ENCODE measurements at regions not wholly inside any gene's neighbourhood (a gene's known extent, or its start where the extent isn't known, plus 50 kb on each side); places are given as distances from the start of the nearest gene placed in this dataset.

DNA sequence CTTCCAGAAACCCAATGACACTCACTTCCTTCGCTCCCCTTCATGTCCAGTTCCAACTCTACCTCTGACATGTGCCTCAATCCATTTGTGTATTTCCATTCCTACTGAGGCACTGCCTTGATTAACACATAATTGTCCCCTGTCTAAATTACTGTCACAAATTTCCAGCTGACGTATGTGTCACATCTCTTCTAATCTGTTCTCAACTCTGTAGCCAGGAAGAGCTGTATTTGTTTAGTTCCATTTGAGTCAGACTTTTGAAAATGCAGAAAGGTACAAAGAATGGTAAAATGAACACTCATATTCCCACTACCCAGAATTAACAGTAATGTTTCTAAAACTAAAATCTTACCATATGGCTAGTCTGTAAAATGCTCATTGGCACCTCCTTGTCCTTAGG is 299.0 kb upstream of the GADL1 start:
- Histone ChIP-seq H3K27ac (no peak overlapping the region), H3K27me3 (no peaks in the 10 kb centered on the region), H3K4me3 (no peak overlapping the region), H3K36me3 (no peaks in the 10 kb centered on the region), H3K4me1 (no peaks in the 10 kb centered on the region), H3K9me3 (no peaks in the 10 kb centered on the region)
- WGBS, 5 donors, result 84 to 94% (median 89%) methylated on average over 2 of the region's 2 CpGs
- TF ChIP-seq CTCF (IDR thresholded peaks at IDR 0.05), result no peak
- TF ChIP-seq EP300 (IDR thresholded peaks at IDR 0.05), result no peak
- TF ChIP-seq POLR2A (IDR thresholded peaks at IDR 0.05), result no peak
- no peak for TF ChIP-seq POLR2AphosphoS5 (IDR thresholded peaks at IDR 0.05)
- DNase-seq, result no peak
- intact Hi-C loops (cut with DNase I; ENCODE audit: low total_unique reads), result no loop called here

DNA sequence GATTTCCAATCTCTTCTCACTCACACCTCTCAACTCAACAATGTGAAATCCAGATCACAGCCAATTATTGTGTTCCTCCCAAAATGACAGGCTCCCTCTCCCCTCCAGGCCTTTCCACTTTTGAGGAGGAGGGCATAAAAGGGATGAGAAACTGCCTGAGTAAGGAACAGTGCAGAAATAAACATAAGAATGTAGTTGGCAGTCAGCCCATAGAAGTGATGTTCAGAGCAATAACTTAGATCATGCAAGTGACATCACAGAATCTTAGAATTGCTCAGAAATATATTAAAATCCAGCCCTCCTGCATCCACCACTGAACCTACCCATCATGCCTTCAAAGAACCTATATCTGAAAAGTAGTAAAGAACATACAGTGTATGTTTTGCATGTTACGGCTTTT is 299.4 kb upstream of the GADL1 start:
- DNase-seq, result no peak
- no peaks in the 10 kb centered on the region for H3K4me1 ChIP-seq
- no peaks in the 10 kb centered on the region for H3K36me3 ChIP-seq
- H3K9me3 ChIP-seq, result no peaks in the 10 kb centered on the region
- no peaks in the 10 kb centered on the region for H3K27me3 ChIP-seq
- intact Hi-C loops (cut with DNase I; ENCODE audit: low total_unique reads), result no loop called here
- H3K27ac ChIP-seq, result no peak overlapping the region
- H3K4me3 ChIP-seq, result no peak overlapping the region
- WGBS, 5 donors, result 92 to 97% (median 95%) methylated on average over 1 of the region's 1 CpG
- TF ChIP-seq EP300 (IDR thresholded peaks at IDR 0.05), result no peak
- no peak for TF ChIP-seq CTCF (IDR thresholded peaks at IDR 0.05)
- TF ChIP-seq POLR2A (IDR thresholded peaks at IDR 0.05), result no peak
- no peak for TF ChIP-seq POLR2AphosphoS5 (IDR thresholded peaks at IDR 0.05)

DNA sequence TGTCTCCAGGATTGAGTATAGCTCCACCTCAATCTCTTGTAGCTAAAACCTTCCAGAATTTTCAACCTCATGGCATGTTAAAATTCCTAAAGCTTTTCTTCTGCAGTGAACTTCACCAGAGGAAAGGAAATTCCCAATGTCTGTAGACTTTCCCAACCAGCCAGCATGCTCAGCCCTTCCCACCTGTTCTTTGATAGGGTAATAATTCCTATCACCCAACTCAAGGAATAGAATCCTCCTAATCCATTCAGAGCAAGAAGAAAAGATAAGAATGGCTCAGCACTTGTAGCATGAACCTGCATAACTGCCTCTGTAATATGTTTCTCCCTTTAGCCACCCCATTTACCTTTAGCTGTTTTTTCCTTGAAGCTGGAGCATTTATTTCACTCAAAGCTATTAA is 301.8 kb upstream of the GADL1 start:
- Histone ChIP-seq H3K9me3 (no peaks in the 10 kb centered on the region), H3K36me3 (no peaks in the 10 kb centered on the region), H3K27me3 (no peaks in the 10 kb centered on the region), H3K4me1 (no peaks in the 10 kb centered on the region), H3K27ac (no peak overlapping the region), H3K4me3 (no peak overlapping the region)
- intact Hi-C loops (cut with DNase I; ENCODE audit: low total_unique reads), result no loop called here
- TF ChIP-seq EP300 (IDR thresholded peaks at IDR 0.05), result no peak
- TF ChIP-seq CTCF (IDR thresholded peaks at IDR 0.05), result no peak
- no peak for TF ChIP-seq POLR2AphosphoS5 (IDR thresholded peaks at IDR 0.05)
- no peak for TF ChIP-seq POLR2A (IDR thresholded peaks at IDR 0.05)
- DNase-seq, result no peak

DNA sequence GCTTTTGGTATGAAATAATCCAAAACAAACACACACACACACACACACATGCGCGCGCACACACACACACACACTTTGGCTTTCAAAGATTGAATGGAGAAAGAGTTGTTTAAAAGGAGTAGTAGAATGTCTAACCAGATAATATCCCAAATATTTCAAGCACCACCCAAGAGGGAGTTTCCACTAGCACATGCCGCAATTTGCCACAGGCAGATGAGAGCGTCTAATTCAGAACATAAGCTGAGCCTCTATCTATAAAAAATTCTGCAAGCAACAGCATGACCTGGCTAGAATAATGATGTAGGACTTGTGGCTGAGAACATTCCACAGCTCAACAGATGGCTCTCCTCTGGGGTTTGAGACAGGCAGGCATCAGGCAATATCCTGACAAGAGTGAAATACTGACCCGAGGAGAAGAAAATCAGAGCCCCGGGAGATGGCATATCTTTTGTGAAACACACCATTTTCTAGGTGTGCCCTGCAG is 302.5 kb upstream of the GADL1 start:
- no peak for TF ChIP-seq POLR2A (IDR thresholded peaks at IDR 0.05)
- TF ChIP-seq POLR2AphosphoS5 (IDR thresholded peaks at IDR 0.05), result no peak
- no peak for TF ChIP-seq EP300 (IDR thresholded peaks at IDR 0.05)
- no peak for TF ChIP-seq CTCF (IDR thresholded peaks at IDR 0.05)
- intact Hi-C loops (cut with DNase I; ENCODE audit: low total_unique reads), result no loop called here
- Histone ChIP-seq H3K4me1 (no peaks in the 10 kb centered on the region), H3K4me3 (no peak overlapping the region), H3K27me3 (no peaks in the 10 kb centered on the region), H3K36me3 (no peaks in the 10 kb centered on the region), H3K9me3 (no peaks in the 10 kb centered on the region), H3K27ac (no peak overlapping the region)
- WGBS, 5 donors, result 58 to 77% (median 66%) methylated on average over 7 of the region's 7 CpGs
- DNase-seq, result peak in 1 of 2 donors; percentile 38

Measured in stomach (tissue), 8 donors.